Adrenal gland (tissue), 9 donors: ENCODE measurements at regions not wholly inside any gene's neighbourhood (a gene's known extent, or its start where the extent isn't known, plus 50 kb on each side); places are given as distances from the start of the nearest gene placed in this dataset.

Experiments used
- DNase-seq, 7 donors: peaks; one replicate each; pipeline ENCODE4 v3.0.0-alpha.2; 2019 to 2020
- H3K27ac ChIP-seq, 5 donors: fragments of 200-600 bp; sonication (generic) in 4 of 5; 1 replicate in 3 of 5; 2 replicates in 2 of 5; pipeline versions ENCODE4 v1.5.1 to v1.8.0; 2016 to 2020; ENCODE audit warnings: mild to moderate bottlenecking in 1 of 5
- H3K27me3 ChIP-seq: fragments of 200-600 bp; 2 replicates; pipeline ENCODE4 v1.8.0; 2021
- H3K36me3 ChIP-seq, 2 donors: fragments of 200-600 bp; replicated peaks in 1 of 2; 1 replicate in 1 of 2; 2 replicates in 1 of 2; pipeline versions ENCODE4 v1.5.1 to v1.8.0; 2018 to 2022
- H3K4me1 ChIP-seq, 2 donors: fragments of 200-600 bp; replicated peaks in 1 of 2; 1 replicate in 1 of 2; 2 replicates in 1 of 2; pipeline versions ENCODE4 v1.5.1 to v1.8.0; 2018 to 2021
- H3K4me3 ChIP-seq, 4 donors: fragments of 200-600 bp; sonication (generic) in 3 of 4; one replicate each; pipeline ENCODE4 v1.5.1; 2016 to 2018
- H3K9me3 ChIP-seq, 3 donors: fragments of 200-600 bp; sonication (generic) in 1 of 3; replicated peaks in 1 of 3; 1 replicate in 2 of 3; 2 replicates in 1 of 3; pipeline versions ENCODE4 v1.5.1 to v1.8.0; 2016 to 2021
- POLR2A ChIP-seq, 2 donors: fragments of 450-650 bp; IDR thresholded peaks; one replicate each; pipeline ENCODE4 v1.6.1; 2017; ENCODE audit warnings: antibody characterized with exemption in 2 of 2, mild to moderate bottlenecking in 2 of 2, moderate library complexity in 1 of 2
- WGBS, 4 donors: extraction: QIAGEN DNeasy Blood & Tissue Kit in 2 of 4; methylation state at CpG; one replicate each; pipeline versions ENCODE4 v1.1.5 to v1.1.7; 2013 to 2017; 5-methylcytosine and 5-hydroxymethylcytosine counted together
- intact Hi-C, 2 donors: fragments of 100-400 bp; cut with DNase I; formaldehyde crosslinking; loops; one replicate each; pipeline versions ENCODE4 v1.14.1 to v1.15.0; 2022 to 2023
- TF ChIP-seq, protein P1 (sequence below), 6 experiments: fragments of 450-650 bp in 4 of 6; fragments of 200-600 bp in 2 of 6; sonication (generic) in 1 of 6; IDR thresholded peaks; 1 replicate in 5 of 6; 2 replicates in 1 of 6; pipeline versions ENCODE4 v1.5.1 to v1.8.0; 2016 to 2021; ENCODE audit warnings: antibody characterized with exemption in 6 of 6, mild to moderate bottlenecking in 2 of 6, moderate library complexity in 1 of 6
- donor health status: healthy with polysubstance abuse.
- donor health status: Bipolar disorder and iron deficiency.
- donor health status: DM: yes; HTN: yes; CAD: no.
- donor health status: DM: no; HTN: no; CAD: no.
- donor health status: DM: no; HTN: no; CAD: no.

DNA sequence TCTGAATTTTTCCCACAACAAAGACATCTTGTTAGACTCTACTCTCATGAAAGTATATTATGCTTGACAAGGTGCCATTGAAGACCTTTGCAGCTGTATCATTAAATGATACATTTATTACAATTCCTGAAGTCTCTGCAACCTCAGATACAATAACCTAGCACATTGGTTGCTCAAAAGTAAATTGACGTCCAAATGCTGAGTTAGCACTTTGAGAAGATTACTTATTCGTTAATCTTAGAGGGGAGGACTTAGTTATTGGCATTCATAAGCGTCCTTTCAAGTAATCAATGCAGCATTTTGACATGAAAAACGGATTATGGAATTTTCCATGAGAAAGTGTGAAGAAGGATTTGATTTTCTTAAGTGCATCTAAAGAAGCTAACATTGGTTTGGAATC lies 151.6 kb downstream of the ARSF start:
- no peaks in the 10 kb centered on the region for H3K36me3 ChIP-seq
- no peak for TF ChIP-seq POLR2A (IDR thresholded peaks at IDR 0.05)
- TF ChIP-seq, protein P1, sequence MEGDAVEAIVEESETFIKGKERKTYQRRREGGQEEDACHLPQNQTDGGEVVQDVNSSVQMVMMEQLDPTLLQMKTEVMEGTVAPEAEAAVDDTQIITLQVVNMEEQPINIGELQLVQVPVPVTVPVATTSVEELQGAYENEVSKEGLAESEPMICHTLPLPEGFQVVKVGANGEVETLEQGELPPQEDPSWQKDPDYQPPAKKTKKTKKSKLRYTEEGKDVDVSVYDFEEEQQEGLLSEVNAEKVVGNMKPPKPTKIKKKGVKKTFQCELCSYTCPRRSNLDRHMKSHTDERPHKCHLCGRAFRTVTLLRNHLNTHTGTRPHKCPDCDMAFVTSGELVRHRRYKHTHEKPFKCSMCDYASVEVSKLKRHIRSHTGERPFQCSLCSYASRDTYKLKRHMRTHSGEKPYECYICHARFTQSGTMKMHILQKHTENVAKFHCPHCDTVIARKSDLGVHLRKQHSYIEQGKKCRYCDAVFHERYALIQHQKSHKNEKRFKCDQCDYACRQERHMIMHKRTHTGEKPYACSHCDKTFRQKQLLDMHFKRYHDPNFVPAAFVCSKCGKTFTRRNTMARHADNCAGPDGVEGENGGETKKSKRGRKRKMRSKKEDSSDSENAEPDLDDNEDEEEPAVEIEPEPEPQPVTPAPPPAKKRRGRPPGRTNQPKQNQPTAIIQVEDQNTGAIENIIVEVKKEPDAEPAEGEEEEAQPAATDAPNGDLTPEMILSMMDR (IDR thresholded peaks at IDR 0.05): no peak
- intact Hi-C loops: no loop called here
- DNase-seq: no peak
- H3K9me3 ChIP-seq: no peaks in the 10 kb centered on the region
- no peak overlapping the region for H3K4me3 ChIP-seq
- 49 to 69% (median 62%) methylated on average over 4 of the region's 4 CpGs for WGBS, 4 donors
- peaks cover 4% of the 10 kb centered on the region for H3K27me3 ChIP-seq
- H3K27ac ChIP-seq: no peak overlapping the region
- H3K4me1 ChIP-seq: no peaks in the 10 kb centered on the region

DNA sequence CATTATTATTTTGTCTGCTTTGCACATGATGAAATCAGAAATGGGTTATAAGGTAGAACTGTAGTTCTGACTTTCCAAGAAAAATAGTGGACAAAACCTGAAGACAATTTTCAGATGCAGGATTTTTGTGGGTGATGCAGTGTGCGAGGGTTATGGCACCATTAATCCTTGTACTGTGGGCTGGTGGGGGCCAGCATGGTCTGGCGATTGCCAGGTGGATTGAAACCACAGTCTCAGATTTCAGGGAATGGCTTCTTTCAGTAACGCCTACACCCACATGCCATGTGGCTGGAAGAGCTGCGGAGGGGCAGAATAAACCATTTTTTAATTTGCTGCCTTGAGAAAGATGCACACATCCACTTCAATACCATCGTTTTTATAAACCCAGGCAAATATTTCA lies 150.5 kb downstream of the ARSF start:
- intact Hi-C loops: no loop called here
- no peaks in the 10 kb centered on the region for H3K36me3 ChIP-seq
- no peaks in the 10 kb centered on the region for H3K4me1 ChIP-seq
- H3K27me3 ChIP-seq: peaks cover 4% of the 10 kb centered on the region
- no peak overlapping the region for H3K4me3 ChIP-seq
- TF ChIP-seq POLR2A (IDR thresholded peaks at IDR 0.05): no peak
- TF ChIP-seq, protein P1 (IDR thresholded peaks at IDR 0.05): no peak
- DNase-seq: no peak
- no peaks in the 10 kb centered on the region for H3K9me3 ChIP-seq
- 44 to 69% (median 56%) methylated on average over 5 of the region's 5 CpGs for WGBS, 4 donors
- no peak overlapping the region for H3K27ac ChIP-seq

DNA sequence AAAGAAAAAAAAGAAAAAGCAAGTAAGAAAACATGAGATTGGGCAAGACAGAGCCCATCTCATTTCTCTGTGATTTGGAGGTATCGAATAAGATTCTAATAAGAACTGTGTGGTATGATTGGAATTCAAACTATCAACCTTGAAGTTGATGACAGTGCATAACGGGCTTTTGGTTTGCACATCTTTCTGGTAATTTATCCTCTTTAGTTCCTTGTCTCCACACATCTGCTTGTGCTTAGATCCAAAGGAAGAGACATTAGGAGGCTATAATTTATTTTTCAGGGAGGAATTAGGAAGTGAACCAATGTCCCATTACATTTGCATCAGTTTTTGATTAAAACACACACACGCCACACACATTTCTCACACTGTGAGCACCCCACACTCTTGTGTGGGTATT lies 149.9 kb downstream of the ARSF start:
- WGBS, 4 donors: 38 to 58% (median 50%) methylated on average over 3 of the region's 3 CpGs
- no peak overlapping the region for H3K27ac ChIP-seq
- no peaks in the 10 kb centered on the region for H3K9me3 ChIP-seq
- no peaks in the 10 kb centered on the region for H3K36me3 ChIP-seq
- TF ChIP-seq, protein P1 (IDR thresholded peaks at IDR 0.05): no peak
- intact Hi-C loops: no loop called here
- no peak for DNase-seq
- H3K4me1 ChIP-seq: no peaks in the 10 kb centered on the region
- H3K27me3 ChIP-seq: peaks cover 4% of the 10 kb centered on the region
- H3K4me3 ChIP-seq: no peak overlapping the region

DNA sequence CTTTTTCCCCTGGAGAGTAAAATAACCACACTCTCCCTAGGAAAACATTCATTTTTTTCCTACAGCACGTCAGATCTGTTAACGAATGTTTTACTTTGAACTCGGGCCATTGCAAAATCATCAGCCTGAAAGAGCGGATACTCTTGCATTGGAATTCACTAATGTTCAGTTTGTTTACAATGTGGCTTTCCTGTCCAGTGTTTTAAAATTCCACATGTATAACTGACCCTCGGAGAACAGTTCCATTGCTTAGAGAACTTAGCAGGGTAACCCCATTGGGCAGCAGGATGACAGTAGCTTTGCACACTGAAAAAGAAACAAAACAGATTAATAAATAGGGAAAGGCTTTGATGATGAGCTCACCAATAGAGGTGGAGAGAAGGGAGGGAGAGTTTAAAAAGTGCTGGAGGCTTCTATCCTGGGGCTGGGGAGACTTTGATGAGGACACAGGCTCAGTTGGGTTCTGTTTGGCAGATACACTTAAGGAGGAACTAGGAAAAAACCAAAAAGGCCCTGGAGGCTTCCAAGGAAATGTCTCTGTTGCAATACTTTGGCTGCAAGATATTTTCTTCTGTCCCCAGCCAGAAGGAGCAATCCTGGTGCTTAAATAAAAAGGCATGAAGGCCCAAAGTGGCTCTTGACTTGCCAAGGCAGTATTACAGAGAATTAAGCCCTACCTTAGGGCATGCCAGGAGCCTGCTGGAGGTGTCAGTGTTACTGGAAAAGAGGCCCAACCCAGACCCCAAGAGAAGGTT lies 143.1 kb downstream of the ARSF start:
- Histone ChIP-seq H3K9me3 (no peaks in the 10 kb centered on the region), H3K27ac (peak overlapping the region in 1 of 5 donors; percentile 16), H3K4me1 (no peaks in the 10 kb centered on the region), H3K27me3 (no peaks in the 10 kb centered on the region), H3K4me3 (no peak overlapping the region), H3K36me3 (no peaks in the 10 kb centered on the region)
- no peak for DNase-seq
- no peak for TF ChIP-seq POLR2A (IDR thresholded peaks at IDR 0.05)
- TF ChIP-seq, protein P1 (IDR thresholded peaks at IDR 0.05): no peak
- 54 to 59% (median 58%) methylated on average over 5 of the region's 5 CpGs for WGBS, 4 donors
- intact Hi-C loops: no loop called here
